Tongue (tissue), 1 donor: ENCODE measurements at regions not wholly inside any gene's neighbourhood (a gene's known extent, or its start where the extent isn't known, plus 50 kb on each side); places are given as distances from the start of the nearest gene placed in this dataset.

ENCODE experiments used
- DNase-seq: peaks from one replicate; pipeline ENCODE4 v3.0.0-alpha.2; 2015

DNA sequence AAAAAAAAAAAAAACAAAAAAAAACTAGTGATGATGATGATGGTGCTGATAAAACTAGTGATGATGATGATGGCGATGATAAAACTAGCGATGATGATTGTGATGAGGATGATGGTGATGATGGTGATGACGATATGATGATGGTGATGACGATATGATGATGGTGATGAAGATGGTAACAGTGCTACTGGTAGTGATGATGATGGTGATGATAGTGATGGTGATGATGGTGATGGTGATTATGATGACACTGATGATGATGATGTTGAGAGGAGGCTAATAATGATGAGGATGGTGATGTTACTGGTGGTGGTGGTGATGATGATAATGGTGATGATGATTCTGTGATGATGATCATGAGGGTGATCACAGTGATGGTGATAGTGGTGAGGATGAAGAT lies 345.5 kb upstream of the CDH4 start:
- no peak for DNase-seq

DNA sequence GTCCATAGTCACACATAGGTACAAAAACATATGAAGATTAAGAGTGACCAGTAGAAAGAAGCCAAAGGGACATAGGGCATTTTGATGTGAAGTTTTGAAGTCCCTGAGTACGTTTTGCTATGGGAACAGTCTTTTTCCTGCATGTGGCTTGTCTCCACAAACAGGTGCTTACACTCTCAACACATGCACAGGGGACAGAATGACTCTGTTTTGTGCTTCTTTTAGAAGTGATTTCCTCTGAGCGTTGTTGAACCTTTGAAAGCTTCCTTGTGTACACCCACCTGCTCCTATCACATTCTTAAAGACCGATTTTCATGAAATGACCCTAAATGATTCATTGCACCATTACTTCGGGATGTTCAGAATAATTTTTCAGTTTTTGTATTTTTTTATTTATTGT lies 338.8 kb upstream of the CDH4 start:
- no peak for DNase-seq

DNA sequence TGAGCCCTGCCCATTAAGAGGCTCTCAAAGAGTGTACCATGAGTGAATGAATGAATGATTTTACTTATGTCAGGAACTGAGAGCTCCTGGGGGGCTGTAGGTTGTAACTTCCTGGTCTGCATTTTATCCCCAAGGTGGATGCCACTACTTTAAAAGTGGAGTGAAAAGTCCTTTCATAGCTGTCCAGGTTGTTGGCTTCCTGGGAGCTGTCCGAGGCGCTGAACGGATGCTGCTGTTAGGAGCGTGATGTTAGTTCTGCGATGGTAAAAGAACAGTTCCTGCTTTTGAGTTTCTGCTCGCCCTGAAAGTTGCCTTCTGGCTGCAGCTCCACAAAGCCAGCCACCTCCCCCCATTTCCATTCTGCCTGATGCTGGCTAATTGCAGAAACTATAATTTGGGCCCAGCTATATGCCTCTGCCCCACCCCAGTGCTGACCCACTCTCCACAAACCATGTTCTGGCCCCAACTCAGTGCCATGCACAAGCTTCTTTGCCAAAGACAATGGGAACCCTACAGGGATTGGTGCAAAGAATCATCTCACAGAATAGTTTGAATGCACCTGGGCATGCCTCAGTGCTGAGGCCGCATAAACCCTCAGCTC lies 330.9 kb upstream of the CDH4 start:
- peak; percentile 81 for DNase-seq

- DNase-seq = no peak
Observed at GRCh38 chr20:60926831-60927230, 325.2 kb upstream of the CDH4 start.

DNA sequence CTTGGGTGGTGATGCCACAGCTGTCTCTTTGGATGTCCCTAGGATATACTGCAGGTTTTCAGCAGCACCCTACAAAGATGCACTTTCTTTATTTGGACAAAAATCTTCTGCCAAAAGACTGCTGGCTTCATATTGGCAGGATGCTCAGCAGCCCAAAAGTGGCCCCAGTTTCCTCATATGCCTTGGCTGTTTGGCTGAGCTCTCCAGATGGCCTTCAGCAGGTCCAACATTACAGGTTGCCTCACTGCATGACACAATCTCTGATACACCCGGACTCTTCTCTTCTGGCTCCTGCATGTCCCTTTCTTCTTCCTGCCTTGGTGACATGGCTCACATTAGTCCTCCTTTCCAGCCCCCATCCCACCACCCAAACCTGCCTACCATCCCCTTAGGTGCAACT lies 323.7 kb upstream of the CDH4 start:
- no peak for DNase-seq

DNA sequence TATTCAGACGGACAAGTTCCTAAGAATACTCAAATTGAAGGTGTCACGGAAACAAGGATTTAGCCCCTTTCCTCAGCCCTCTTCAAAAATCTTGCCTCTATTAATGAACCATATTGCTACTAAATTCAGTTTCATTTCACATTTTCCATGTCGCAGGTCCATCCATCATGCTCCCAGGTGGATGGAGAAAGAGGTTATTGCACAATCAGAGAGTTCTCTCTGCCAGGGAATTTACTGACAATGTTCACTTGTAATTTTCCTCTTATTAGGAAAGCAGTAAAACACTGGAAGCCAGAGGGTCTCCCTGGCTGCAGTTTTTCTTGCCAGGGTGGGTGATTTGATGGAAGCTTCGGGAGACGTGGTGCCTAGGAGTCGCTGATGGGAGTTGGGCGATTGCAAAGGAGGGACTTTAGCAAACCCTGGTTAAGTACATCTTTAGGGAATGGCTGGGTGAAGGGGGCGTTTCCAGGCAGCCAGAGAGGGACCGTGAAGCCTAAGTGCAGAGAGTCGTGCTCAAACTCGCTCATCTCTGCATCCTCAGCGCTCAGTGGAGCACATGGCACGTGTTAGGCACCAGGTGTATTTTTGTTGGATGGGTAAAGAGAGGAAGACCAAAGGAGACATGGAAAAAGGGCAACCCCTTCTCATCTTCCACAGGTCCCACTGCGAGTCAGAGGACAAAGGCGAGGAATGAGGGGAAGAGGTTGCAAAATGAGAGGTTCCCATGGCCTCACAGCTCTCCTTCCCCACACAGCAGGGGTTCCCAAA lies 321.9 kb upstream of the CDH4 start:
- DNase-seq = no peak

DNA sequence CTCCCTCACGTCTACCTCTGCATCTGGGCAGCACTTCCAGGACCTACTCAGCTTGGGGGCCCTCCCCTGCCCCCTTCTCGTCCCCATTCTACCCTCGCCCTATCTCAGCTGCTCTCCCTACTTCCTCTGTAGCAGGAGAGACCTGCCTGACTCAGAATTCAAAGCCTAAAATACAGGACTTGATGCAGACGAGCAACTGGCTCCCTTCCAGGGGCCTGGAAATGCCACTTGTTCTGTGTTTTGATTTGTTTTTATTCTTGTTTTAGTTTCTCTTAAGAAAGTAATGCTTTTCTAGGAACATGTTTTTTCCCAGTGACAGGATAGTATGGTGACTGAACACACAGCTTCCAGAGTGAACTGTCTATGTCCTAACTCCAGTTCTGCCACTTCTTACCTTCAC lies 320.4 kb upstream of the CDH4 start:
- no peak for DNase-seq

- no peak for DNase-seq
Observed at GRCh38 chr20:60934724-60935123, 317.3 kb upstream of the CDH4 start.

DNA sequence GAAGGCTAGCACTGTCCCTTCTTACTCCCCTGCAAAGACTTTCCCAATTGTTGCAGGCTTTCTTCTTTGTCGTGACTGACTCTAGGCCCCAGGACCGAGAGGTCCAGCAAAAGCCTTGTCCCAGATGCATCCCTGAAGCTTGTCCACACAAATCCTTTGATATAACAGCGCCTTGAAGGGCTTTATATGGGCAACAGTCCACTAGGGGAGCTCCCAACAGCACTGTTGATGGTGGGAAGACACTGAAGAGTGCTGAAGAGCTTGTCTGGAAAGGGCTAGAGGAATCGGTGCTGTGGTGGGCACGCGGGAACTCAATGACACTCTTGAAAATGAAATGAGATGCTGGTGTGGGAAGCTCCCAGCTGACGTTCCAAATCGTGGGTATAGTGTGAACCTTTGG lies 316.1 kb upstream of the CDH4 start:
- DNase-seq = no peak

GRCh38 chr20:60937585-60937984 lies 314.5 kb upstream of the CDH4 start:
- DNase-seq = peak; percentile 29

DNA sequence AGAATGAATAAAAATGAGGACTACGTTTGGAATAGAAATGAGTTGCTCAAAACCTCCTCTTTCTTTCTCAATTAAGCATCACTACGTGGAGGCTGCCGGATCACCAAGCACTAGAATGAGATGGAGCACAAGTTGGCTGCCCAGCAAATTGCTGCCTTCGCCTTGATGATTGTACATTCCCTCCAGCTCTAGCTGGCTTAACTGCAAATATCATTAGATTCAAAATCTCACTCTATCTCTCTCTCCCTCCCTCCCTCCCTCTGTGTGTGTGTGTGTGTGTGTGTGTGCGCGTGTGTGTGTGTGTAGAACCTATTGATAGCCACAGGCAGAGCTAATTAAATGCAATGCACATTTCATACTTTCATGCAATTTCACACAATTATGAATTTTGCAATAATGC lies 310.7 kb upstream of the CDH4 start:
- no peak for DNase-seq

DNA sequence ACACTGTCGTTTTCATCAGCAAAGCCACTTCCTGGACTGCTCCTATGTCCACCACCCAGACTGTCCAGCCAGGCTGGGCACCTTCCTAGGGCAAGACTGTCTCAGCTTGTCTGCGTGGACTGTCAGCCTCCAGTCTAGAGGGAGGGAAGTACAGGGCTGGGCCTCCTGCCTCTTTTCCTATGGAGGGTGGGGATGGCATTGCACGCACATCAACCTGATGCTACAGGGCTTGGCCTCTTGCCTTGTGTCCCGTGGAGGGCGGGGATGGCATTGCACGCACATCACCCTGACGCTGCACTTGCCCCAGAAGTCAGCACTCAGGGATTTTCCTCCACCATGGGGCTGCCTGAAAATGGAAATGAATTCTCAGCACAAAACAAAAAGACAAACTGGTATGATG lies 304.2 kb upstream of the CDH4 start:
- DNase-seq = no peak

DNA sequence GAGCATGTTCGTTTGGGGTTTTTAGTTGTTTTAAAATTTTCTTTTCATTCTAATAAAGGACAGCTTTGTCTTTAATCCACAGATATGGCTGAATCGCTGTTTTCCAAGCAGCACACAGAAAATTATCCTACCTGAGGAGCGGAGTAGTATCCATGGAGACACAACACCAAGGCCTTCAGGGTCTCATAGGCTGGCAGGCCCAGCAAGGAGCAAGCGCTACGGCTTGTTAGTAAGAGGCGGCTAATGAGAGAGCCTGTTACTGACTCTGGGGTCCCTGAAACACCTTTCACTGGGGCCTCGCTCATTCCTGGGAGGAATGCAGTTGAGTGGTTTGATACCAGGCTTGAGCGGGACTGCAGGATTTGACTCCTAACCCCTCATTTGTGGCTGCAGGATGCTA lies 303.8 kb upstream of the CDH4 start:
- no peak for DNase-seq

- no peak for DNase-seq
Observed at GRCh38 chr20:60950561-60950960, 301.5 kb upstream of the CDH4 start.

- DNase-seq = no peak
Observed at GRCh38 chr20:60950974-60951373, 301.1 kb upstream of the CDH4 start.

GRCh38 chr20:60952861-60953260 lies 299.2 kb upstream of the CDH4 start:
- DNase-seq = no peak

DNA sequence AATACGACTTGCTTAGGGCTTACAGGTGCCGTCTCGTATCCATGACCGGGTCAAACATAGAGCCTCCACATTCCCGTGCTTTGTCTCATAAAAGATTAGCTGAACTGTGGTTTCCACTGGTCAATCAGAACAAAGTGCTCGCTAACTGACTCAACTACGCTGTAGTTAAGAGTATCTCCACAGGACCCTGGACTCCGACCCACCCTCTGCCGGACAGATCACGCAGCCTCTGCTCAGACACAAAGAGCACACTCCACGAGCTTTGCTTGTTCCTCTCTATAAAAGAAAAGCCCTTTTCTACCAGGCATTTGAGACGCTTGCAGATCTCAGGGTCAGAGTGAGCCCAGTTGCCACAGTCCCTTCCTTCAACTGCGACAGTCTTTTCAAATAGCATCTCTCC lies 298.7 kb upstream of the CDH4 start:
- no peak for DNase-seq

DNA sequence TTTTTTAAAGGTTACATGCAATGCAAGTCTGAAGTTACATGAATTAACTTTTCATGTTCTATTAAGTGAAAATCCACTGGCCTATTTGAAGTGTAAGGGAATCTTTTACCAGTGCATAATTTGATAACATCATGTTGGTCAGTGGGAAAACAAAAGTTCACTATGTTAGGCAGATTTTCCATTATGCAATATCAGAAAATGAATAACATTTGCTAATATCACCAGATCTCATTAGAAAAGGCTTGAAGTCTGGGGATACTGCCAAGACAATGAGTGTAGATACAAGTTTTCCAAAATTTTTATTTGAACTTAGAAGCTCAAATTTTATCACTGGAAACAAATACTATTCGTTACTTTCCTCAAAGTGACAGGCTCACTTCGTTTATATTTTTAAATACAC lies 296.4 kb upstream of the CDH4 start:
- DNase-seq = no peak

DNA sequence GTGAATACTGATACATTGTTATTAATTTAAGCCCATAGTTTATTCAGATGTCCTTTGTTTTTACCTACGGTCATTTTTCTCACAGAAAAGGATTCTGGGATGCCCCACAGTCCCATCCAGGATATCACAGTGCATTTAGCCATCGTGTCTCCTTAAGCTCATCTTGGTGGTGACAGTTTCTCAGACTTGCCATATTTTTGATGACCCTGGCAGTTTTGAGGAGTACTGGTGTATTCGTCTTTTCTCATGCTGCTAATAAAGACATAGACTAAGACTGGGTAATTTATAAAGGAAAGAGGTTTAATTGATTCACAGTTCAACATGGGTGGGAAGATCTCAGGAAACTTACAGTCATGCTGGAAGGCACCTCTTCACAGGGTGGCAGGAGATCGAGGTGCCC lies 295.9 kb upstream of the CDH4 start:
- DNase-seq = no peak

- no peak for DNase-seq
Observed at GRCh38 chr20:60957621-60958020, 294.4 kb upstream of the CDH4 start.

DNA sequence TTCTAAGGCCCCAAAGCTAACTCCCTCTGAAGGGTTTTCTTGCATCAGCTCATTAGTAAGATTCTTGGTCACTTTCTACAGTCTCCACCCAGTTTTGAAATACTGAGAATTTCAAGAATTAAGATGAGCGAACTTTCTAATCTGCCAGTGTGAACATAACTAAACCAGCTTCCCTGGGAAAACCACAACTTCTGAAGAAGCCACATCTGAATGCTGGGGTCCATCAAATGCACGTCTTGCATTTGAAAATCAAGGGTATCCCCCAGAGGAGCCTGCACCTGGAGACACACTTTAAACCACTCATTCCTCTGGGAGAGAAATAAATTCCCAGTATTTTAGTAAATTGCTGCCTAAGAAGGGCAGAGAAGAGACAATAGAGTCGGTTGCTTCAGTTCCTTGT lies 292.1 kb upstream of the CDH4 start:
- DNase-seq = no peak

DNA sequence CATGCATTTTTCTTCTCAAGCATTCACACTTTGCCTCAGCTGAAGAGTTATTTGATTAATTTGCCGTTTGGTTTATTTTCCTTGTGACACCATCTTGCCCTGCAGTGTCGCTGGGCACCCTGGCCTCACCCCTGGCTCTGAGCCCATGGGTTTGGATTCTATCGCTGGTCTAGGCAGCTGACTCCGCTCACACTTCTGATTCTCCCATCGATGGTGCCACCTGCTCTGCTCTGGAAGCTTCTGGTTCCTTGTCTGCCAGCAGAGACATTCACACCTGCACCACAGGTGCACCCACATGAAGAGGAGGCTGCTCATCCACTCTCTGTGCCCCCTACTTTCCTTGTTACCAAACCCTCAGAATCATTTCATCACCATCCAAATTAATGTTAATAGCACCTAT lies 291.6 kb upstream of the CDH4 start:
- no peak for DNase-seq

DNA sequence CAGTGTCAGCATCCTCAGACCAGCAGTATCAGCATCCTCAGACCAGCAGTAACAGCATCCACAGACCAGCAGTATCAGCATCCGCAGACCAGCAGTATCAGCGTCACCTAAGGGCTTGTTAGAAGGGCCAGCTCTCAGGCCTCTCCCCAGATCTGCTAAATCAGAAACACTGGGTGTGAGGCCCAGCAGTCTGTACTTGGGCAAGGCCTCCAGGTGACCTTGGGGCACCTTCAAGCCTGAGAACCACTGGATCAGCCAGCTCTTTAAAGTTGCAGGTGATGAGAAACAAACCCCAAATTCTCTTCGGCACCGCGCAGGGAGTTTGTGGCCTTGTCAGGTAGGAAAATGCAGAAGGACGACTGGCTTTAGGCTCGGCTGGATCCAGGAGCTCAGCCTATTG lies 290.5 kb upstream of the CDH4 start:
- DNase-seq = no peak

DNA sequence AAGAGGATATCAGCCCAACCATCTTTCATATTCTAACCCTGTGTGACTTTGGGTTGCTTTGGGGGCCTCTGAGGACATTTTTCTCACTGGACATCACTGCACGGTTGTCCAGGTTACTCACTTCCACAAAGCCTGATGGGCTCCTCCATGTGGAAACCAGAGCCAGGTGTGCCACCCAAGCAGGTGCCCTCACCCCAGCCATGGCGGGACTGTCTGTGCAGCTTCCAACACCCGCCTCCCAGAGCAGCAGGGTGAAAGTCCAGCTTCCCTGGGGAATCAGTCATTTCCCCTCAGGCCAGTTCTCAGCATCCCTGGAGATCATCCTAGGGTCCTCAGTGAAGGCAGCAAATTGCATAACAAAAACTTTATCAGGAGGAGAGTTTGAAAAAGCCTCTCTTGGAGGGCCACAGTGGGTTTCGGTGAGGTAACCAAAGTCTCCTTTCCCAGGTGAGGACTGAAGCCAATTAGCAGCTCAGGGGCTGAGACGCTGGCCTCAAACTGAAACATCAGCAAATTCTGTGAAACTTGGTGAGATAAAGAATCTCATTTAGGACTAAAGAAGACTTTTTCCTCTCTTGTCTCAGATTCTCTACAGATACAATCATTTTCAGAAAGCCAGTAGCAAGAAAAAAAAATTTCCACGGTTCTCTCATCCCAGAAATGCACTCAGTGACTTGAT lies 289.6 kb upstream of the CDH4 start:
- DNase-seq = no peak
